KMS-11 (cell line): ENCODE measurements at regions not wholly inside any gene's neighbourhood (a gene's known extent, or its start where the extent isn't known, plus 50 kb on each side); places are given as distances from the start of the nearest gene placed in this dataset.

ENCODE experiments used
- H2AFZ ChIP-seq: fragments of 200-600 bp; sonication (generic); 2 replicates; pipeline ENCODE4 v1.6.1; 2016; ENCODE audit warnings: antibody characterized with exemption, mixed run types, low read depth
- H3K27ac ChIP-seq: fragments of 200-600 bp; sonication (generic); 2 replicates; pipeline ENCODE4 v1.6.1; 2016; ENCODE audit warnings: mild to moderate bottlenecking, mixed run types
- H3K27me3 ChIP-seq: fragments of 200-600 bp; sonication (generic); 2 replicates; pipeline ENCODE4 v1.6.1; 2017; ENCODE audit warnings: mild to moderate bottlenecking, low read depth, mixed run types, moderate library complexity; ENCODE audit not compliant: insufficient read depth
- H3K36me3 ChIP-seq: fragments of 200-600 bp; sonication (generic); 2 replicates; pipeline ENCODE4 v1.6.1; 2017; ENCODE audit warnings: mild to moderate bottlenecking, mixed run types; ENCODE audit not compliant: insufficient read depth
- H3K4me1 ChIP-seq: fragments of 200-600 bp; sonication (generic); 2 replicates; pipeline ENCODE4 v1.6.1; 2016; ENCODE audit warnings: mild to moderate bottlenecking, low read depth, mixed run types; ENCODE audit not compliant: poor library complexity, severe bottlenecking
- H3K4me2 ChIP-seq: fragments of 200-600 bp; sonication (generic); 2 replicates; pipeline ENCODE4 v1.7.0; 2016; ENCODE audit warnings: mild to moderate bottlenecking, mixed run types
- H3K4me3 ChIP-seq: fragments of 200-600 bp; sonication (generic); IDR thresholded peaks from 2 replicates; pipeline ENCODE4 v1.6.1; 2017; ENCODE audit warnings: low read depth, low read length, mixed read lengths; ENCODE audit not compliant: insufficient read depth
- H3K79me2 ChIP-seq: fragments of 200-600 bp; sonication (generic); 2 replicates; pipeline ENCODE4 v1.6.1; 2016; ENCODE audit warnings: low read depth, mixed run types; ENCODE audit not compliant: insufficient read depth
- H3K9ac ChIP-seq: fragments of 200-600 bp; sonication (generic); 2 replicates; pipeline ENCODE4 v1.6.1; 2016; ENCODE audit warnings: mild to moderate bottlenecking, mixed run types
- H4K20me1 ChIP-seq: fragments of 200-600 bp; sonication (generic); 2 replicates; pipeline ENCODE4 v1.6.1; 2016; ENCODE audit warnings: mild to moderate bottlenecking, mixed run types; ENCODE audit not compliant: insufficient read depth
- TF ChIP-seq, protein P1 (sequence below): fragments of 200-600 bp; sonication (generic); conservative IDR thresholded peaks from 2 replicates; pipeline ENCODE4 v1.6.1; 2017; ENCODE audit warnings: low read depth, mild to moderate bottlenecking, antibody characterized with exemption, low read length, moderate library complexity, mixed read lengths

DNA sequence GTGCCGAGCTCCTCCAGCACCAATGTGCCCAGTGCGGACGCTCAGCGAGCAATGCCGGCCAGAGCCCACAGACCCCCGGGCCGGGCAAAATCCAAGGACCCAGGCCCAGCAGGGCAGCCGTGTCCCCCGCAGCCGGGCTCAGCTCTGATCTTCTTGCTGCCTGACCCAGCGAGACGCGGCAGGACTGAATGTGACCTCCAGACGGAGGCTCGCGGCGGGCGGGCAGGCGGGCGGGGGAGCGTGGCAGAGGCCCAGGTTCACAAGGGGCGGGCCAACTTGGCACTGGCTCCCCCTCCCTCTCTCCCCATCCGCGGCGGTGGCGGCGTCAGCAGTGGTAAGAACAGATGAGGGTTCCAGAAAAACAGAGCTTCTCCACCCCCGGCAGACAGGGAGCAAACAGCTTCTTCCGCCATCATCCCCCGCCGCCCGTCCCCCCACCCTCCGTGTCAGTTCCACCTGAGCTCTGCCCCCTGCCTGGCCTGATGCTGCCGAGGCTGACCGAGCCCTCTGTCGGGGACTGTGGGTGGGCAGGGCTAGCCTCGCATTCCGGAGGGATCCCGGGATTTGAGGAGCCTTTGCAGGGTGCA lies 94.3 kb downstream of the RFLNA start:
- TF ChIP-seq, protein P1, sequence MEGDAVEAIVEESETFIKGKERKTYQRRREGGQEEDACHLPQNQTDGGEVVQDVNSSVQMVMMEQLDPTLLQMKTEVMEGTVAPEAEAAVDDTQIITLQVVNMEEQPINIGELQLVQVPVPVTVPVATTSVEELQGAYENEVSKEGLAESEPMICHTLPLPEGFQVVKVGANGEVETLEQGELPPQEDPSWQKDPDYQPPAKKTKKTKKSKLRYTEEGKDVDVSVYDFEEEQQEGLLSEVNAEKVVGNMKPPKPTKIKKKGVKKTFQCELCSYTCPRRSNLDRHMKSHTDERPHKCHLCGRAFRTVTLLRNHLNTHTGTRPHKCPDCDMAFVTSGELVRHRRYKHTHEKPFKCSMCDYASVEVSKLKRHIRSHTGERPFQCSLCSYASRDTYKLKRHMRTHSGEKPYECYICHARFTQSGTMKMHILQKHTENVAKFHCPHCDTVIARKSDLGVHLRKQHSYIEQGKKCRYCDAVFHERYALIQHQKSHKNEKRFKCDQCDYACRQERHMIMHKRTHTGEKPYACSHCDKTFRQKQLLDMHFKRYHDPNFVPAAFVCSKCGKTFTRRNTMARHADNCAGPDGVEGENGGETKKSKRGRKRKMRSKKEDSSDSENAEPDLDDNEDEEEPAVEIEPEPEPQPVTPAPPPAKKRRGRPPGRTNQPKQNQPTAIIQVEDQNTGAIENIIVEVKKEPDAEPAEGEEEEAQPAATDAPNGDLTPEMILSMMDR = no peak
- H3K4me2 ChIP-seq = no peak overlapping the region
- H2AFZ ChIP-seq = no peak overlapping the region
- no peaks in the 10 kb centered on the region for H3K27me3 ChIP-seq
- no peak overlapping the region for H3K9ac ChIP-seq
- H3K36me3 ChIP-seq = no peaks in the 10 kb centered on the region
- H4K20me1 ChIP-seq = no peaks in the 10 kb centered on the region
- H3K79me2 ChIP-seq = no peaks in the 10 kb centered on the region
- no peaks in the 10 kb centered on the region for H3K4me1 ChIP-seq
- H3K4me3 ChIP-seq = no peak overlapping the region
- H3K27ac ChIP-seq = no peak overlapping the region

DNA sequence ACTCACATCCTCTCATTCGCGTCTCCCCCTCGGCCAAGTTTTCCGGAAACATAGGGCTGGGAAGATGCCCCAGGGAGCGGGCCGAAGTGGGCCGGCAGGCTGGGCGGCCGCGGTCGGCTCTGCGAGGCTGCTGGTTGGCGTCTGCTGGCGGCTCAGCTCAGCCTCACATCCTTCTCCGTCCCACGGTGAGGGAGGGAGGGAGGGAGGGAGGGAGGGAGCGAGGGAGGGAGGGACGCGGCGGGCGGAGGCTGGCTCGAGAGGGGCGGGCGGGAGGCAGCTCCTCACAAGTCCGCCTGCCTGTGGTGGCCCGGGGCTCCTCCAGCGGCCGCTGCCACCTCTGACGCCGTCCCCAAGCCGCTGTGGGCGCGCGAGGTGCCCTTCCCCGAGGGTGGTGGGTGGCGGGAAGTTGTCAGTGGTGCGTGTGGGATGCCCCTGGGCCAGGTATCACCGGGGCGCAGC lies 93.8 kb downstream of the RFLNA start:
- Histone ChIP-seq H3K79me2 (no peaks in the 10 kb centered on the region), H3K4me3 (no peak overlapping the region), H3K4me2 (no peak overlapping the region), H4K20me1 (no peaks in the 10 kb centered on the region), H3K4me1 (no peaks in the 10 kb centered on the region), H3K27ac (no peak overlapping the region), H3K9ac (no peak overlapping the region), H2AFZ (no peak overlapping the region), H3K27me3 (no peaks in the 10 kb centered on the region), H3K36me3 (no peaks in the 10 kb centered on the region)
- TF ChIP-seq, protein P1 = no peak

DNA sequence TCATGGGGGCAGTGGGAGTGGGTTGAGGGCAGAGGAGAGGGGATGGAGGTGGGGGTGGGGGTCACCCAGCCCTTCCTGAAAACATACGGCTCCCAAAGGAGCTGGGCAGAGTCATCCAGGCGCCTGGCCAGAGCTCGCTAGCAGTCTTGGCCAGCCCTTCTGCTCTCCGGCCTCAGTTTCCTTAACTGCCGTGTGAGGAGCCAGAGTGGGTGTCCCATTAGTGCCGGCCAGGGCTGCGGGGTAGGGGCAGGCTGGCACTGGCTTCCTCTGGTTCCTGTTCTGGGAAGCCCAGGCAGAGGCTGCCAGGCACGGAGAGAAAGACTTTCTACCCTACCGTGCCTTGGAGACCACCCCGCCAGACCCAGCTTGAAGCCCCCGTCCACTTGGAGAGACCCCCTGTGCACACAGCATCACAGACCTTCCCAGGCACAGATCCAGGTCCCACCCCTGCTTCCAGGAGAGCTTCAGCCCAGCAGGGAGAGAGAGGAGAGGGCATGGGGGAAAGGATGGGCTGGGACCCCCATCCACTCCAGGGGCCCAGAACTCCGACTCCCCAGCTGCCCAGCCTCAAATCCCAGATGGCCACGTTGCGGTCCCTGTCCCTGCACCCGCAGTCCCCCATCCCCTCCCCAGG lies 93.3 kb downstream of the RFLNA start:
- Histone ChIP-seq H4K20me1 (no peaks in the 10 kb centered on the region), H3K4me1 (no peaks in the 10 kb centered on the region), H3K27me3 (no peaks in the 10 kb centered on the region), H3K79me2 (no peaks in the 10 kb centered on the region), H2AFZ (no peak overlapping the region), H3K36me3 (no peaks in the 10 kb centered on the region), H3K4me2 (no peak overlapping the region), H3K27ac (no peak overlapping the region), H3K4me3 (no peak overlapping the region), H3K9ac (no peak overlapping the region)
- TF ChIP-seq, protein P1 = no peak

DNA sequence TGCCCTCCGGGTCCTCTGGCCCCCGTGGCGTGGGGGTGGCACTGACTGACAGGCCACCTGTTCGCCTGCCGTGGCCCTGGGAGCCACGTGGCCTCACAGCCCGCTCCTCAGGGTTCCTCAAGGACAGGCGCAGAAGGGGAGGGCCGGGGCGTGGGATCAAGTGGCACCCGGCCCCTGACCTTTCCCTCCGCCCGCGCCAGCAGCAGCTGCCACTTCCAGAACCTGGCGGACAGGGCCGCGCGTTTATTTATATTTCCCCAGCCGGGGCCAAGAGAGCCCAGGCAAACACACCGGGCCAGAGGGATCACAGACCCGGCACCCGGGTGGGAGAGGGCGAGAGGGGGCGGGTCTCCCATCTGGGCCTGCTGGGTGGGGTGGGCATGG lies 92.6 kb downstream of the RFLNA start:
- Histone ChIP-seq H3K36me3 (no peaks in the 10 kb centered on the region), H3K27me3 (no peaks in the 10 kb centered on the region), H4K20me1 (no peaks in the 10 kb centered on the region), H3K4me3 (no peak overlapping the region), H3K27ac (no peak overlapping the region), H3K4me1 (no peaks in the 10 kb centered on the region), H3K79me2 (no peaks in the 10 kb centered on the region), H3K4me2 (no peak overlapping the region), H3K9ac (no peak overlapping the region), H2AFZ (no peak overlapping the region)
- TF ChIP-seq, protein P1 = no peak
